ENCODE measurements at regions not wholly inside any gene's neighbourhood (a gene's known extent, or its start where the extent isn't known, plus 50 kb on each side); places are given as distances from the start of the nearest gene placed in this dataset.
"Not testable (repeated sequence)": the region's sequence is repeated elsewhere in the genome, so short reads cannot be mapped to it uniquely, and the experiment has no call there.

DNA sequence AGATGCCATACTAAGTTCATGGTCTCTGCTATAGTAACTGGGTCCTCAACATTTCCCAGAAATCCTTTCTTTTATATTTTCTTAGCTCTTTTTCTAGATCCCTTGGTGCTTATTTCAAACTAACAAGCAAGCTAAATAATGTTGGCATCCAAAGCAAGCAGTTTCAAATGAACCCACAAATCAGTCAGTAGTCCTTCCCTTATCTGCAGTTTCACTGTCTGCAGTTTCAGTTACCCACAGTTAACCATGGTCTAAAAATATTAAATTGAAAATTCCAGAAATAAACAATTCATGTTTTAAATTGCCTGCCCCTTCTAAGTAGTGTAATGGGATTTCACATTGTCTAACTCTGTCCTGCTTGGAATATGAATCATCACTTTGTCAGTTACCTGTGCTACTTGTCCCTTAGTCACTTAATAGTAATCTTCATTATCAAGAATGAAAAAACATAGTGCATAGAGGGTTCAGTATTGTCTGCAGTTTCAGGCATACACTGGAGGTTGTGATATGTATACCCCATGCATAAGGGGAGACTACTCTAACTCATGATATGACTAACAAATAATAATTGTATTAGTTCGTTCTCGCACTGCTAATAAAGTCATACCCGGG lies 633.7 kb downstream of the MECOM start:
- no peak for DNase-seq

DNA sequence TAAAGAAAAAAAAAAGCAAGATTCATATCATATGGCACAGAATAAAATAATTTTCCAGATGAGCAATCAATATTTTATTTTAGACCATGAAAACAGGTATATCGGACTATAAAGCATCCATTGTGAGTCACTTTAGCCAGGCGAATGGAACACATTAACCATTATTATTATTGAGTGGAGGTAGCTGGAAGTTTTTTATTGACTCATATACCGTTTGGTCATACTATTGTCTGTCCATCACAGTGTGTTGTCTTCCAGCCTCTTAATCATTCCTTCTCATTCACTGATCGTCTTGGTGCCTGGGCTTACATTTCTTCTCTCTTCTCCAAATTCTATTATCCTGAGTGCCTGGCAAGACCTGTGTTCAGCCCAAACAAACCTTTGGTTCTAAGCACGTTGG lies 634.8 kb downstream of the MECOM start:
- no peak for DNase-seq

DNA sequence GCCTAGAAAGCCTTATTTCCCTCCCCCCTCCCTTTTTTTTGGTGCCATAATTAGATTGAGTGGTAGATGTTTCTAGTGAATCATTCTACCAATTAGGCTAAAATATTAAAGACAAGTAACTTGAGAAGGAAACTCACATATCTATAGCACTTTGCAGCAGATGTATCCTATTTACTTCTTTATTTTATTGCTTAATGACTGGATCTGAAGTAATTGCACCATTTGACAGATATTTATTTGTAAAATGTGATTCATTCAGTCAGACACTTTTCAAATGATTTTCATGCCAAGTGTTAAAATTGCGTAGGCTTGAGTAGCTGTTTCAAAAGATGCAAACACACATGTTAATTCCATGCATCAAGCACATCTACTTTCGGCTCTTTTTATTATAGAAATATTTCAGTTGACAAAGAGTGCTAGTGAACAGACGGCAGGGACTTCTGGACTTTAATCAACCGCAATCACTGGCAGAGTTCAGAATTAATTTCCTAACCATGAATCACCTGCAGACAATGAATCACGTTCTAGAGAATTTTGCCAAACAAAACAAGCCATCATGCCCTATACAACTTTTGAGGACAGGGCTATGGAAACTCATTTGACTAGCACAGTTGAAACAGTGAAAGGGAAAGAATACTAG lies 636.8 kb downstream of the MECOM start:
- no peak for DNase-seq

DNA sequence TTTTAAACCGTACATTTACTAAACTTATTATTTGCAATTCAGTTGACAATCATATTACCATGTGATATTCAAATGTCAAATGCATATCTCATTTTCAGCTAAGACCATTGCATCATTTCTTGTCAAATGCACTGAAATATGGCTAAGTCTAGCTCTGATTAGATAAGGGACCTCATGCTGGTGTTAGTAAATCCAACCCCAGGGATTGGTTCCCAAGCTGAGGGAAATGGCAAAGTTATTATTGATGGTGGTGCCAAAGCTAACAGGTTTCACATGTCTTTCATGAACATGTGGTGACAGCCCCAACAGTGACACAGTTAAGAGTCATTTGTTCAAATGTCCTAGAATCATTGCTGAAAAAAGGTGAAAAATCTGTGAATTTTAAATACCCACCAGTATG lies 641.1 kb downstream of the MECOM start:
- no peak for DNase-seq

- DNase-seq = no peak
Measured at GRCh38 chr3:169020371-169020770, 643.1 kb downstream of the MECOM start.

- DNase-seq = no peak
Measured at GRCh38 chr3:169009453-169009852, 654.1 kb downstream of the MECOM start.

- DNase-seq = no peak
Measured at GRCh38 chr3:169008776-169009358, 654.6 kb downstream of the MECOM start.

DNA sequence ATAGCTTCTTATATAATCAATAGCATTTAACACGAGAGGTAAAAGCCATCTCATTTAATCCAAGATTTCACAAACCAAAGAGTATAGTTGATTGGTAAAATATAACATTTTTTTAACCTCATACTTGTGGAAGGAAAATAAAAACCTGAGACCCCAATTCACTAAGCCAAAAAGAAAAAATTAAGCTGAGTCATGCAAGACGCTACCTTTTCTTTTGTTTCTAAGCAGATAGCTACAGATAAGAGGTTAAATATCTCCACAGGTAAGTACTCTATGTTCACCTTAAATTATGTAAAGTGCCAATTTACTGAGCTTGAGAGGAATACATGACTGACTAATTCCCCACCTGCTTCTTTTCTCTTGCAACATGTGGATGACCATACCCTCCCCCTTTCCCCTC lies 656.4 kb downstream of the MECOM start:
- DNase-seq = no peak

- DNase-seq = not testable (repeated sequence)
Measured at GRCh38 chr3:169006398-169006797, 657.1 kb downstream of the MECOM start.

- no peak for DNase-seq
Measured at GRCh38 chr3:169002689-169003088, 660.8 kb downstream of the MECOM start.

GRCh38 chr3:168998792-168999191 lies 664.7 kb downstream of the MECOM start:
- no peak for DNase-seq

DNA sequence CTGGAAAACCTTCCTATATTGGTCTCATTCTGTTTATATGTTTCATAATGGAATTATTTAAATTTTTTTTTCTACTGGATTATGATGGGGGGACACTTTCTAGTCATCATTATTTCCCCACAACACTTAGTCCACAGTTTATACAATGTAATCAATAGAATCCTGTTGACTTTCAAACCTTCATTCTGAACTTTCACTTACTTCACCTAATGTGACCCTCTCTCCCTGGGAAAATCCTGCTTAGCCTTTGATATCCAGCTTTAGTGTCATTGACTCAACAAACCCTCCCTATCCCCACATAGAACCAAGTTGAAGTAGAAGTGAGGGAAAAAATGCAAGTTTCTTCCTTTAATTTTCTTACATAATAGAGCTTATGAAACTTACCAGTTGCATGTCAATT lies 666.0 kb downstream of the MECOM start:
- DNase-seq = no peak

- DNase-seq = no peak
Measured at GRCh38 chr3:168996622-168997021, 666.9 kb downstream of the MECOM start.

DNA sequence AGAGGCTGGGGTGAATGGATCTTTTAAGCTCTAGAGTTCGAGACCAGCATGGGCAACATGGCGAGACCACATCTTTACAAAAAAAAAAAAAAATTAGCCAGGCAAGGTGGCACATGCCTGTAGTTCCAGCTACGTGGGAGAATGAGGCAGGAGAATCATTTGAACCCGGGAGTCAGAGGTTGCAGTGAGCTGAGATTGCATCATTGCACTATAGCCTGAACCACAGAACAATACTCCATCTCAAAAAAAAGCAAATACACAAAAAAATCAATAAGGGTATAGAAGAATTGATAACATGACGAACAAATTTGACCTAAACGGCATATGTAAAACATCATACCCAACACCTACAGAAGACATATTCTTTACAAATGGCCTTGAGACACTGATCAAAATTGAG lies 668.4 kb downstream of the MECOM start:
- no peak for DNase-seq

DNA sequence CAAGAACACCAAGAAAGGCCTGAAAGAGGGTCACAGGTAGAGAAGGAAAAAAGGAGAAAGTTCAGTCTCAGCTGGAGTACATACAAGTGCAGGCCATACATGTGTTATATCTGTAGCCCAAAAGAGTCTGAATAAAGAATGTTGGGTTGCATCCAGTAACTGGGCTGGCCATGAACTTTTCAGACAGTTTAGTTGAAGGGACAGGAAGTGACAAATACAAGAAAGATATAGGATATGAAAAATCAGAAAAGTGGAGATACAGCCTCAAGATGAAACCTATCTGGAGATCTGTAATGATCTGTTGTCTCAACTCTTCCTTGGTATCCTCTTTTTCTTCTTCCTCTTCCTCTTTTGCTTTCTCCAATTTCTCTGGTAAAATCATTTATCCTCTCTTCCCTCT lies 671.7 kb downstream of the MECOM start:
- no peak for DNase-seq

- DNase-seq = no peak
Measured at GRCh38 chr3:168990621-168991020, 672.9 kb downstream of the MECOM start.

GRCh38 chr3:168990134-168990533 lies 673.4 kb downstream of the MECOM start:
- DNase-seq = no peak

- no peak for DNase-seq
Measured at GRCh38 chr3:168989396-168989795, 674.1 kb downstream of the MECOM start.

GRCh38 chr3:168988853-168989252 lies 674.7 kb downstream of the MECOM start:
- no peak for DNase-seq

- no peak for DNase-seq
Measured at GRCh38 chr3:168984872-168985271, 678.6 kb downstream of the MECOM start.

DNA sequence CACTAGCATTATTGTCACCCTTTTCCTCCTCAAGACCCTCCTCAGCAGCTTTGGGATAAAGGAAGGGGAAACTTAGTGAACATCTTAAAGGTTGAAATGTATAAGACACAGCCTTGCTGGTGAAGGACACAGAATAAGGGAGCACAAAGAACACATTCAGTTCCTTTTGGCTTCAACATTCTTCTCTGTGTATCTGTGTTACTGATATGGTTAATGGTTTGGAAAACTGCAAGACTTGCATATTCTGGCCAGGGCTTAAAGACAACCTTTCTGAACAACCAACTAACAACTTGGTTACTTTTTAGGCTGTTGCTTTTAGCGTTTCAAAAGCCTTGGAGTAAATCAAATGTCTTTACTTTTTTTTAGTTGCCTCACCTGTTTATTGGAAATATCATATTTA lies 680.5 kb downstream of the MECOM start:
- no peak for DNase-seq

- no peak for DNase-seq
Measured at GRCh38 chr3:168981396-168981795, 682.1 kb downstream of the MECOM start.

GRCh38 chr3:168977716-168978374 lies 685.7 kb downstream of the MECOM start:
- peak; percentile 23 for DNase-seq
